ENCODE measurements at regions not wholly inside any gene's neighbourhood (a gene's known extent, or its start where the extent isn't known, plus 50 kb on each side); places are given as distances from the start of the nearest gene placed in this dataset.

DNA sequence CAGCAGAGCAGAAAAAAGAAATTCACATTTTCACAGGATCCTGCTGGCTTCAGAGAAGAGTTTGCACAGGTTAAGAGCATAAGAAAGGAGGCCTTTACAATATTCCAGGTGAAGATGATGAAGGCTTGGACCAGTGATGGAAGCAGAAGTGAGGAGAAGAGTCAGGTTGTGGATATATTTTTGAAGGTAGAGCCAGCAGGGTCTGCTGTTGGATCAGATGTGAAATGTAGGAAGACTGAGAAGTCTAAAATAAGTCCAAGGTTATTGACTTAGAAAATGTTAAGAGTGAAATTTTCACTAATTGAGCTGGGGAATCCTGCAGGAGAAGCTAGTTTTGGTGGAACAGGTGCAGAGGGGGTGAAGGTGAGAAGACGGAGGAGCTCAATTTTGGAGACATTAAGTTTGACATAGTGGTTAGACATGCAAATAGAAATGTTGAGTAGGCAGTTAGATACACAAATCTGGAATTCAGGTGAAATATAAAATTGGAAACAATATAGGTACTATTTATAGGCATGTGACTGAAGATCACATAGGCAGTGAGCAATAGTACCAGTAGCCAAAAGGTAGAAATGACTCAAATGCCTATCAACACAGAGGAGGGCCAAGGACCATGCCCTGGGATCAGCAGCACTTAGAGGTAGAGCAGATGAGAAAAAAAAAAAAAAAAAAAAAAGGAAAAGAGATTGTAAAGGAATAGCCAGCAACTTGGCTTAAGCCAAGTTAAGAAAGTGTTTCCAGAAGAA is 252.0 kb downstream of the AASDHPPT start:
- no peak for TF ChIP-seq CREB1 (IDR thresholded peaks at IDR 0.05; ENCODE audit: low read depth)
- TF ChIP-seq RAD21 (IDR thresholded peaks at IDR 0.05; ENCODE audit: low read depth): no peak
- no peak for TF ChIP-seq TEAD4 (IDR thresholded peaks at IDR 0.05)
- no peak for TF ChIP-seq EP300 (IDR thresholded peaks at IDR 0.05; ENCODE audit: borderline replicate concordance)
- TF ChIP-seq, protein P1, sequence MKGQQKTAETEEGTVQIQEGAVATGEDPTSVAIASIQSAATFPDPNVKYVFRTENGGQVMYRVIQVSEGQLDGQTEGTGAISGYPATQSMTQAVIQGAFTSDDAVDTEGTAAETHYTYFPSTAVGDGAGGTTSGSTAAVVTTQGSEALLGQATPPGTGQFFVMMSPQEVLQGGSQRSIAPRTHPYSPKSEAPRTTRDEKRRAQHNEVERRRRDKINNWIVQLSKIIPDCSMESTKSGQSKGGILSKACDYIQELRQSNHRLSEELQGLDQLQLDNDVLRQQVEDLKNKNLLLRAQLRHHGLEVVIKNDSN (IDR thresholded peaks at IDR 0.05): no peak
- no peak for TF ChIP-seq EGR1 (IDR thresholded peaks at IDR 0.05)

DNA sequence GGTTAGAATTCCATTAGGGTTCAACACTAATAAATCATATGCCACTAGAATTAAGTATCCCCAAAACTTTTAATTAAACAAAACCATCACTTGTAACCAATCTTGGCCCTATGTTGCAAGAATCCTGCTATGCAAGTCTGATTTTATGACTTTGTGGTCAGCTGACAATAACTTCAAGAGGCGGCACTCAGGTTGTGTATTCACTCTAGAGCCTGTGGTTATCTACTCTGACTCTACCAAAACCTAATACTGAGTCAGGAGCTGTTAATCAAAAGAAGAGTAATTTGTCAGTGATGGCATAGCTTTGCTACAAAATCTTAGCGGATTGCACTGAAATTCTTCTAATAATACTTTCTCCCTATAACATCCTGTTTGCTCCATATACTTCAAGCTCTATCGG is 253.7 kb downstream of the AASDHPPT start:
- TF ChIP-seq NFIC (IDR thresholded peaks at IDR 0.05) (no peak), TEAD4 (IDR thresholded peaks at IDR 0.05) (no peak), EP300 (IDR thresholded peaks at IDR 0.05; ENCODE audit: borderline replicate concordance) (no peak)

DNA sequence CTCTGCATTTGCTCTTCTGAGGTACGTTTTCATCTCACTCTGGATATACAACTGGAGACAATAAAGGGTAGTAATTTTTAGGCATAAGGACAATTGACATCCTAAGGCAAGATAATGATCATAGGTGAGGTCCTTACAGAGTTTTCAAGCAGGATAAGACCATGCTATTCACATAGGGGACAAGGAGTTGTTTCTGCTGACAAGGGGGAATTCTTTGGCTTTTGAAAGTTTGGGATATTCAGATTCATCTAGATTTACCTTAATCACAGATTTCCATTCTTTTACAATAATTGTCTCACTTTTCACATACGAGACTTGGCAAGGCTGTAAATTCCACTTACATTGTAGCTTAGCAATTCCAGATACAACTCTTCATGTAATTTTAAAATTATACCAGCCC is 256.2 kb downstream of the AASDHPPT start:
- TF ChIP-seq CREB1 (IDR thresholded peaks at IDR 0.05; ENCODE audit: low read depth) (no peak), EP300 (IDR thresholded peaks at IDR 0.05; ENCODE audit: borderline replicate concordance) (no peak), TAF1 (IDR thresholded peaks at IDR 0.05; ENCODE audit: low read depth) (no peak), RAD21 (IDR thresholded peaks at IDR 0.05; ENCODE audit: low read depth) (no peak), EGR1 (IDR thresholded peaks at IDR 0.05) (no peak), YY1 (IDR thresholded peaks at IDR 0.05; ENCODE audit: low read depth) (no peak), TCF12 (IDR thresholded peaks at IDR 0.05; ENCODE audit: low read depth) (no peak), TEAD4 (IDR thresholded peaks at IDR 0.05) (no peak), NFIC (IDR thresholded peaks at IDR 0.05) (no peak), CEBPB (IDR thresholded peaks at IDR 0.05) (no peak), ZBTB7A (IDR thresholded peaks at IDR 0.05; ENCODE audit: low read depth) (no peak), FOXM1 (IDR thresholded peaks at IDR 0.05; ENCODE audit: borderline replicate concordance, low read depth) (no peak)
- TF ChIP-seq, protein P2, sequence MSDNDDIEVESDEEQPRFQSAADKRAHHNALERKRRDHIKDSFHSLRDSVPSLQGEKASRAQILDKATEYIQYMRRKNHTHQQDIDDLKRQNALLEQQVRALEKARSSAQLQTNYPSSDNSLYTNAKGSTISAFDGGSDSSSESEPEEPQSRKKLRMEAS (IDR thresholded peaks at IDR 0.05): no peak
- TF ChIP-seq, protein P1 (IDR thresholded peaks at IDR 0.05): no peak
- TF ChIP-seq, protein P3, sequence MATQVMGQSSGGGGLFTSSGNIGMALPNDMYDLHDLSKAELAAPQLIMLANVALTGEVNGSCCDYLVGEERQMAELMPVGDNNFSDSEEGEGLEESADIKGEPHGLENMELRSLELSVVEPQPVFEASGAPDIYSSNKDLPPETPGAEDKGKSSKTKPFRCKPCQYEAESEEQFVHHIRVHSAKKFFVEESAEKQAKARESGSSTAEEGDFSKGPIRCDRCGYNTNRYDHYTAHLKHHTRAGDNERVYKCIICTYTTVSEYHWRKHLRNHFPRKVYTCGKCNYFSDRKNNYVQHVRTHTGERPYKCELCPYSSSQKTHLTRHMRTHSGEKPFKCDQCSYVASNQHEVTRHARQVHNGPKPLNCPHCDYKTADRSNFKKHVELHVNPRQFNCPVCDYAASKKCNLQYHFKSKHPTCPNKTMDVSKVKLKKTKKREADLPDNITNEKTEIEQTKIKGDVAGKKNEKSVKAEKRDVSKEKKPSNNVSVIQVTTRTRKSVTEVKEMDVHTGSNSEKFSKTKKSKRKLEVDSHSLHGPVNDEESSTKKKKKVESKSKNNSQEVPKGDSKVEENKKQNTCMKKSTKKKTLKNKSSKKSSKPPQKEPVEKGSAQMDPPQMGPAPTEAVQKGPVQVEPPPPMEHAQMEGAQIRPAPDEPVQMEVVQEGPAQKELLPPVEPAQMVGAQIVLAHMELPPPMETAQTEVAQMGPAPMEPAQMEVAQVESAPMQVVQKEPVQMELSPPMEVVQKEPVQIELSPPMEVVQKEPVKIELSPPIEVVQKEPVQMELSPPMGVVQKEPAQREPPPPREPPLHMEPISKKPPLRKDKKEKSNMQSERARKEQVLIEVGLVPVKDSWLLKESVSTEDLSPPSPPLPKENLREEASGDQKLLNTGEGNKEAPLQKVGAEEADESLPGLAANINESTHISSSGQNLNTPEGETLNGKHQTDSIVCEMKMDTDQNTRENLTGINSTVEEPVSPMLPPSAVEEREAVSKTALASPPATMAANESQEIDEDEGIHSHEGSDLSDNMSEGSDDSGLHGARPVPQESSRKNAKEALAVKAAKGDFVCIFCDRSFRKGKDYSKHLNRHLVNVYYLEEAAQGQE (IDR thresholded peaks at IDR 0.05; ENCODE audit: low read depth): no peak

DNA sequence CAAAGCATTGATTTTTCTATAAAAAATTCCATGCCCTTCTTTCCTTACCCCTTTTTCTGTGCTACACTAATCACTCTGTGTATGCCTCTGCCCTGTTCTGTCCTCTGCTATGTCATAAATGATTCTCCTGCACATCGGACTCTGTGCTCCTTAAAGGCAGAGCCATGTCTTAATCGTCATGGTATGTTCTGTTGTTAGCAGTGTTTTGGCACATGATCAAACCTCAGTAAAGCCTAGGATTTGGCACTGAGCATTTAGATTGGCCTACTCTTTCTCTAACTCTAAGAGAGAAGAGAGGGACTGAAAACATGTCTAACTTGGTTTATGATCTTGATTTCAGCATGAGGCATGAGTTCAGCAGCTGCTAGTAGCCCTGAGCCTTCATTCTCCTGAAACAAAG is 266.9 kb downstream of the AASDHPPT start:
- TF ChIP-seq, protein P2 (IDR thresholded peaks at IDR 0.05): no peak
- TF ChIP-seq CEBPB (IDR thresholded peaks at IDR 0.05): no peak
- no peak for TF ChIP-seq EGR1 (IDR thresholded peaks at IDR 0.05)
- no peak for TF ChIP-seq TAF1 (IDR thresholded peaks at IDR 0.05; ENCODE audit: low read depth)
- TF ChIP-seq, protein P3 (IDR thresholded peaks at IDR 0.05; ENCODE audit: low read depth): no peak
- TF ChIP-seq EP300 (IDR thresholded peaks at IDR 0.05; ENCODE audit: borderline replicate concordance): no peak
- TF ChIP-seq FOXM1 (IDR thresholded peaks at IDR 0.05; ENCODE audit: borderline replicate concordance, low read depth): no peak
- TF ChIP-seq TCF12 (IDR thresholded peaks at IDR 0.05; ENCODE audit: low read depth): no peak
- no peak for TF ChIP-seq NFIC (IDR thresholded peaks at IDR 0.05)
- no peak for TF ChIP-seq TEAD4 (IDR thresholded peaks at IDR 0.05)
- TF ChIP-seq, protein P1 (IDR thresholded peaks at IDR 0.05): no peak
- no peak for TF ChIP-seq YY1 (IDR thresholded peaks at IDR 0.05; ENCODE audit: low read depth)

DNA sequence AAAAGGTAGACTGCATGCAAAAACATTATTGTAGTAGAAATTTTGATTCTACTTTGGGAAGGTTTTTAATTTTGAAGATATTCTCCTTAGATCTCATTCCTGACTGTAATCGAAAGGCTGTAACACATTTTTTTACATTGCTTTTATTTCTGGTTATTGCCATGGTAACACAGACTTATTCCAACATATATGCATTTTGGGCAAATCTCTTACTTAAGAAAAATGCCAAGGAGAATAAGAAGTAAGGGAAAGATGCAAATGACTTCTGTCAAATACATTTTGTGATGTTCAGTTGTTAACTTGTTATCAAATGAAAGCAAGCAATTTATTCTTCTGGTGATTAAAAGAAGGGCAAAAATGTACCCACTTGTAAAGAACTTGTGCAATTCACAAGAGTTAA is 267.5 kb downstream of the AASDHPPT start:
- TF ChIP-seq RAD21 (IDR thresholded peaks at IDR 0.05; ENCODE audit: low read depth) (no peak), TAF1 (IDR thresholded peaks at IDR 0.05; ENCODE audit: low read depth) (no peak), CREB1 (IDR thresholded peaks at IDR 0.05; ENCODE audit: low read depth) (no peak), NFIC (IDR thresholded peaks at IDR 0.05) (no peak), ZBTB7A (IDR thresholded peaks at IDR 0.05; ENCODE audit: low read depth) (no peak)

DNA sequence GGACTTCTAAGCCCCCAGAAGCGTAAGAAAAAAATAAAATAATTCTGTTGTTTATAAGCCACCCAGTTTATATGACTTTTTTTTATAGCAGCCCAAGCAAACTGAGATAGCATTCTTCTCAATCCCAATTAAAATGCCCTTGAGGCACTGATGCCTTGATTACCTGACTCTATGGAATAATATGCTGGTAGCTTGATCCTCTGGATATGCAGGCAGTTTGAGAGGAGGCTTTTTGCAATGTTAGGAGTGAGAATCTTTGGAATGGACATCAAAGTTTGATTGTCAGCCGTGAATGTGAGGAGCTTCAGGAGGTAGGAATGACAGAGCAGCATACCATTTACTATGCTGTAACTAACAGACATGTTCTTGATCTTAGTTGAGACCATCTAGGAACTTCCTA is 275.6 kb downstream of the AASDHPPT start:
- TF ChIP-seq EP300 (IDR thresholded peaks at IDR 0.05; ENCODE audit: borderline replicate concordance) (no peak), EGR1 (IDR thresholded peaks at IDR 0.05) (no peak), YY1 (IDR thresholded peaks at IDR 0.05; ENCODE audit: low read depth) (no peak)

Data from Ishikawa (cell line).